ENCODE measurements at regions not wholly inside any gene's neighbourhood (a gene's known extent, or its start where the extent isn't known, plus 50 kb on each side); places are given as distances from the start of the nearest gene placed in this dataset.
"Not testable (repeated sequence)": the region's sequence is repeated elsewhere in the genome, so short reads cannot be mapped to it uniquely, and the experiment has no call there.

- DNase-seq (ENCODE audit: low read depth in 3 of 3, low spot score in 2 of 3): not testable (repeated sequence)
Observed at GRCh38 chr18:71030085-71030484, 741.2 kb downstream of the SOCS6 start.

GRCh38 chr18:71028285-71028762, 739.5 kb downstream of the SOCS6 start:
- no peak for DNase-seq (ENCODE audit: low read depth in 3 of 3, low spot score in 2 of 3)

- DNase-seq (ENCODE audit: low read depth in 3 of 3, low spot score in 2 of 3): no peak
Observed at GRCh38 chr18:71027531-71027930, 738.7 kb downstream of the SOCS6 start.

- DNase-seq (ENCODE audit: low read depth in 3 of 3, low spot score in 2 of 3): no peak
Observed at GRCh38 chr18:71025505-71026225, 736.8 kb downstream of the SOCS6 start.

- no peak for DNase-seq (ENCODE audit: low read depth in 3 of 3, low spot score in 2 of 3)
Observed at GRCh38 chr18:71022389-71022788, 733.5 kb downstream of the SOCS6 start.

GRCh38 chr18:71021030-71021362, 732.2 kb downstream of the SOCS6 start:
- no peak for DNase-seq (ENCODE audit: low read depth in 3 of 3, low spot score in 2 of 3)

GRCh38 chr18:71020342-71021029, 731.6 kb downstream of the SOCS6 start:
- DNase-seq (ENCODE audit: low read depth in 3 of 3, low spot score in 2 of 3): no peak

- DNase-seq (ENCODE audit: low read depth in 3 of 3, low spot score in 2 of 3): no peak
Observed at GRCh38 chr18:71018816-71019215, 730.0 kb downstream of the SOCS6 start.

- DNase-seq (ENCODE audit: low read depth in 3 of 3, low spot score in 2 of 3): no peak
Observed at GRCh38 chr18:71012789-71013188, 723.9 kb downstream of the SOCS6 start.

- no peak for DNase-seq (ENCODE audit: low read depth in 3 of 3, low spot score in 2 of 3)
Observed at GRCh38 chr18:71011389-71011788, 722.5 kb downstream of the SOCS6 start.

- DNase-seq (ENCODE audit: low read depth in 3 of 3, low spot score in 2 of 3): no peak
Observed at GRCh38 chr18:71008257-71008656, 719.4 kb downstream of the SOCS6 start.

GRCh38 chr18:71001597-71001996, 712.8 kb downstream of the SOCS6 start:
- no peak for DNase-seq (ENCODE audit: low read depth in 3 of 3, low spot score in 2 of 3)

GRCh38 chr18:70998490-70998889, 709.6 kb downstream of the SOCS6 start:
- no peak for DNase-seq (ENCODE audit: low read depth in 3 of 3, low spot score in 2 of 3)

GRCh38 chr18:70994116-70994515, 705.3 kb downstream of the SOCS6 start:
- no peak for DNase-seq (ENCODE audit: low read depth in 3 of 3, low spot score in 2 of 3)

- DNase-seq (ENCODE audit: low read depth in 3 of 3, low spot score in 2 of 3): no peak
Observed at GRCh38 chr18:70991577-70991976, 702.7 kb downstream of the SOCS6 start.

- DNase-seq (ENCODE audit: low read depth in 3 of 3, low spot score in 2 of 3): no peak
Observed at GRCh38 chr18:70985948-70986347, 697.1 kb downstream of the SOCS6 start.

- DNase-seq (ENCODE audit: low read depth in 3 of 3, low spot score in 2 of 3): no peak
Observed at GRCh38 chr18:70982292-70982691, 693.4 kb downstream of the SOCS6 start.

- no peak for DNase-seq (ENCODE audit: low read depth in 3 of 3, low spot score in 2 of 3)
Observed at GRCh38 chr18:70981400-70982140, 692.7 kb downstream of the SOCS6 start.

- no peak for DNase-seq (ENCODE audit: low read depth in 3 of 3, low spot score in 2 of 3)
Observed at GRCh38 chr18:70973626-70974025, 684.8 kb downstream of the SOCS6 start.

- DNase-seq (ENCODE audit: low read depth in 3 of 3, low spot score in 2 of 3): no peak
Observed at GRCh38 chr18:70966419-70966818, 677.6 kb downstream of the SOCS6 start.

- no peak for DNase-seq (ENCODE audit: low read depth in 3 of 3, low spot score in 2 of 3)
Observed at GRCh38 chr18:70961939-70962338, 673.1 kb downstream of the SOCS6 start.

GRCh38 chr18:70956554-70956953, 667.7 kb downstream of the SOCS6 start:
- no peak for DNase-seq (ENCODE audit: low read depth in 3 of 3, low spot score in 2 of 3)
